ENCODE measurements at regions not wholly inside any gene's neighbourhood (a gene's known extent, or its start where the extent isn't known, plus 50 kb on each side); places are given as distances from the start of the nearest gene placed in this dataset.
"Not testable (repeated sequence)": the region's sequence is repeated elsewhere in the genome, so short reads cannot be mapped to it uniquely, and the experiment has no call there.

GRCh38 chr5:153296251-153296844, 194.1 kb upstream of the GRIA1 start:
- DNase-seq = not testable (repeated sequence)

GRCh38 chr5:153299891-153300290, 190.6 kb upstream of the GRIA1 start:
- DNase-seq = no peak

- no peak for DNase-seq
Measured at GRCh38 chr5:153308282-153308681, 182.2 kb upstream of the GRIA1 start.

- no peak for DNase-seq
Measured at GRCh38 chr5:153318556-153318955, 171.9 kb upstream of the GRIA1 start.

- no peak for DNase-seq
Measured at GRCh38 chr5:153321478-153321877, 169.0 kb upstream of the GRIA1 start.

GRCh38 chr5:153340139-153340538, 150.3 kb upstream of the GRIA1 start:
- DNase-seq = no peak

- DNase-seq = no peak
Measured at GRCh38 chr5:153340738-153341137, 149.7 kb upstream of the GRIA1 start.

- no peak for DNase-seq
Measured at GRCh38 chr5:153342487-153342886, 148.0 kb upstream of the GRIA1 start.

- DNase-seq = no peak
Measured at GRCh38 chr5:153347611-153348010, 142.9 kb upstream of the GRIA1 start.

GRCh38 chr5:153350175-153350883, 140.1 kb upstream of the GRIA1 start:
- DNase-seq = no peak

GRCh38 chr5:153352685-153353219, 137.7 kb upstream of the GRIA1 start:
- peak; percentile 31 for DNase-seq

- DNase-seq = no peak
Measured at GRCh38 chr5:153357493-153358112, 132.9 kb upstream of the GRIA1 start.

- DNase-seq = no peak
Measured at GRCh38 chr5:153358315-153358976, 132.0 kb upstream of the GRIA1 start.

GRCh38 chr5:153360860-153361259, 129.6 kb upstream of the GRIA1 start:
- DNase-seq = no peak

- DNase-seq = no peak
Measured at GRCh38 chr5:153361735-153362409, 128.6 kb upstream of the GRIA1 start.

GRCh38 chr5:153365547-153365946, 124.9 kb upstream of the GRIA1 start:
- DNase-seq = no peak

- DNase-seq = no peak
Measured at GRCh38 chr5:153367466-153367865, 123.0 kb upstream of the GRIA1 start.

GRCh38 chr5:153372425-153373129, 117.9 kb upstream of the GRIA1 start:
- DNase-seq = no peak

- DNase-seq = no peak
Measured at GRCh38 chr5:153373130-153373498, 117.4 kb upstream of the GRIA1 start.

- not testable (repeated sequence) for DNase-seq
Measured at GRCh38 chr5:153381630-153382029, 108.8 kb upstream of the GRIA1 start.

- no peak for DNase-seq
Measured at GRCh38 chr5:153390569-153390968, 99.9 kb upstream of the GRIA1 start.

GRCh38 chr5:153399595-153399994, 90.9 kb upstream of the GRIA1 start:
- no peak for DNase-seq

Data from stimulated activated CD4-positive, alpha-beta T cell treated with anti-CD3 and anti-CD28 coated beads, Interleukin-1b, Interleukin-23, amount 100 ng/mL, for 48 hours (primary cell).